Neural crest cell (in vitro differentiated cells): ENCODE measurements at regions not wholly inside any gene's neighbourhood (a gene's known extent, or its start where the extent isn't known, plus 50 kb on each side); places are given as distances from the start of the nearest gene placed in this dataset.
A peak's percentile ranks its signal among the peaks of the same experiment; 100 is the strongest.

Source experiments
- DNase-seq: peaks from one replicate; pipeline ENCODE4 v3.0.0; 2021; ENCODE audit warnings: low read depth, mixed read lengths, low spot score
- H3K27ac Mint-ChIP-seq: one replicate; pipeline ENCODE4 v1.8.0; 2021; ENCODE audit warnings: mild to moderate bottlenecking, mixed read lengths; ENCODE audit not compliant: unreplicated experiment
- H3K27me3 Mint-ChIP-seq: 2 replicates; pipeline ENCODE4 v1.8.0; 2021; ENCODE audit warnings: low read depth, mild to moderate bottlenecking, mixed read lengths
- H3K36me3 Mint-ChIP-seq: 2 replicates; pipeline ENCODE4 v1.8.0; 2021; ENCODE audit warnings: low read depth, mild to moderate bottlenecking, mixed read lengths
- H3K4me1 Mint-ChIP-seq: 2 replicates; pipeline ENCODE4 v1.8.0; 2021; ENCODE audit warnings: mixed read lengths
- H3K4me3 Mint-ChIP-seq: one replicate; pipeline ENCODE4 v1.8.0; 2021; ENCODE audit warnings: mild to moderate bottlenecking, mixed read lengths
- H3K9me3 Mint-ChIP-seq: 2 replicates; pipeline ENCODE4 v1.8.0; 2021; ENCODE audit warnings: mixed read lengths
- CTCF ChIP-seq: fragments of 200-600 bp; sonication (generic); conservative IDR thresholded peaks from 2 replicates; pipeline ENCODE4 v1.5.0; 2021; ENCODE audit warnings: antibody characterized with exemption, mild to moderate bottlenecking

GRCh38 chr4:186917136-186917535 lies 193.5 kb upstream of the FAT1 start:
- H3K27ac Mint-ChIP-seq, result no peak overlapping the region
- peaks cover 4% of the 10 kb centered on the region for H3K4me1 Mint-ChIP-seq
- no peaks in the 10 kb centered on the region for H3K27me3 Mint-ChIP-seq
- no peaks in the 10 kb centered on the region for H3K36me3 Mint-ChIP-seq
- no peak for DNase-seq
- peaks cover 5% of the 10 kb centered on the region for H3K9me3 Mint-ChIP-seq
- H3K4me3 Mint-ChIP-seq, result no peak overlapping the region
- TF ChIP-seq CTCF, result no peak

- no peaks in the 10 kb centered on the region for H3K36me3 Mint-ChIP-seq
- no peak for TF ChIP-seq CTCF
Measured at GRCh38 chr4:186918466-186918865, 194.8 kb upstream of the FAT1 start.

GRCh38 chr4:186919340-186919739 lies 195.7 kb upstream of the FAT1 start:
- no peaks in the 10 kb centered on the region for H3K36me3 Mint-ChIP-seq
- H3K9me3 Mint-ChIP-seq, result peaks cover 5% of the 10 kb centered on the region
- no peak overlapping the region for H3K27ac Mint-ChIP-seq
- H3K4me1 Mint-ChIP-seq, result peaks cover 4% of the 10 kb centered on the region
- no peak for TF ChIP-seq CTCF
- no peaks in the 10 kb centered on the region for H3K27me3 Mint-ChIP-seq
- DNase-seq, result no peak
- no peak overlapping the region for H3K4me3 Mint-ChIP-seq

More at GRCh38 chr4:186918466-186918865, 194.8 kb upstream of the FAT1 start:
- H3K4me3 Mint-ChIP-seq, result no peak overlapping the region
- DNase-seq, result no peak
- no peak overlapping the region for H3K27ac Mint-ChIP-seq
- peaks cover 5% of the 10 kb centered on the region for H3K9me3 Mint-ChIP-seq
- H3K4me1 Mint-ChIP-seq, result peaks cover 4% of the 10 kb centered on the region
- no peaks in the 10 kb centered on the region for H3K27me3 Mint-ChIP-seq

GRCh38 chr4:186920483-186920882 lies 196.8 kb upstream of the FAT1 start:
- no peaks in the 10 kb centered on the region for H3K36me3 Mint-ChIP-seq
- no peak overlapping the region for H3K4me3 Mint-ChIP-seq
- no peak for TF ChIP-seq CTCF
- peaks cover 5% of the 10 kb centered on the region for H3K9me3 Mint-ChIP-seq
- peaks cover 4% of the 10 kb centered on the region for H3K4me1 Mint-ChIP-seq
- peak overlapping the region; percentile 85 for H3K27ac Mint-ChIP-seq
- DNase-seq, result no peak
- H3K27me3 Mint-ChIP-seq, result no peaks in the 10 kb centered on the region

GRCh38 chr4:186920992-186921391 lies 197.3 kb upstream of the FAT1 start:
- Mint-ChIP-seq H3K27me3 (no peaks in the 10 kb centered on the region), H3K36me3 (no peaks in the 10 kb centered on the region), H3K9me3 (peaks cover 5% of the 10 kb centered on the region), H3K27ac (no peak overlapping the region), H3K4me1 (peaks cover 4% of the 10 kb centered on the region), H3K4me3 (no peak overlapping the region)
- no peak for TF ChIP-seq CTCF
- no peak for DNase-seq

GRCh38 chr4:186924723-186925122 lies 201.1 kb upstream of the FAT1 start:
- peaks cover 4% of the 10 kb centered on the region for H3K4me1 Mint-ChIP-seq
- no peaks in the 10 kb centered on the region for H3K36me3 Mint-ChIP-seq
- no peak for DNase-seq
- no peak overlapping the region for H3K27ac Mint-ChIP-seq
- no peaks in the 10 kb centered on the region for H3K9me3 Mint-ChIP-seq
- no peak overlapping the region for H3K4me3 Mint-ChIP-seq
- no peak for TF ChIP-seq CTCF
- H3K27me3 Mint-ChIP-seq, result no peaks in the 10 kb centered on the region
